H9 (cell line): ENCODE measurements at regions not wholly inside any gene's neighbourhood (a gene's known extent, or its start where the extent isn't known, plus 50 kb on each side); places are given as distances from the start of the nearest gene placed in this dataset.

Experiments
- DNase-seq: peaks from one replicate; pipeline ENCODE4 v3.0.0-alpha.2; 2017
- H2AFZ ChIP-seq: one replicate; pipeline ENCODE4 v1.6.1; 2013; ENCODE audit warnings: mild to moderate bottlenecking, low read length, control low read depth, moderate library complexity
- H2AK5ac ChIP-seq: 2 replicates; pipeline ENCODE4 v1.6.1; 2013; ENCODE audit warnings: low read length, control low read depth, mixed read lengths; ENCODE audit not compliant: insufficient read length
- H2BK120ac ChIP-seq: one replicate; pipeline ENCODE4 v1.6.1; 2013; ENCODE audit warnings: low read depth, mild to moderate bottlenecking, low read length, control low read depth, inconsistent platforms; ENCODE audit not compliant: poor library complexity, severe bottlenecking
- H2BK12ac ChIP-seq: 2 replicates; pipeline ENCODE4 v1.6.1; 2013; ENCODE audit warnings: low read length, control low read depth, mixed read lengths, low read depth; ENCODE audit not compliant: insufficient read length
- H2BK15ac ChIP-seq: 2 replicates; pipeline ENCODE4 v1.6.1; 2013; ENCODE audit warnings: low read depth, low read length, control low read depth
- H2BK20ac ChIP-seq: one replicate; pipeline ENCODE4 v1.6.1; 2013; ENCODE audit warnings: low read depth, mild to moderate bottlenecking, low read length, control low read depth, inconsistent platforms; ENCODE audit not compliant: poor library complexity, severe bottlenecking
- H2BK5ac ChIP-seq: 2 replicates; pipeline ENCODE4 v1.6.1; 2013; ENCODE audit warnings: low read length, control low read depth, mixed read lengths; ENCODE audit not compliant: insufficient read length
- H3K14ac ChIP-seq: 2 replicates; pipeline ENCODE4 v1.6.1; 2013; ENCODE audit warnings: low read length, control low read depth; ENCODE audit not compliant: insufficient read depth
- H3K18ac ChIP-seq: 2 replicates; pipeline ENCODE4 v1.6.1; 2013; ENCODE audit warnings: low read depth, mild to moderate bottlenecking, mixed read lengths, low read length, control low read depth; ENCODE audit not compliant: insufficient read length
- H3K23ac ChIP-seq: 2 replicates; pipeline ENCODE4 v1.6.1; 2013; ENCODE audit warnings: low read length, control low read depth, mixed read lengths, low read depth; ENCODE audit not compliant: insufficient read length
- H3K23me2 ChIP-seq: 2 replicates; pipeline ENCODE4 v1.6.1; 2013; ENCODE audit warnings: low read depth, mild to moderate bottlenecking, mixed read lengths, low read length, control low read depth; ENCODE audit not compliant: insufficient read length, poor library complexity, severe bottlenecking
- H3K27ac ChIP-seq: 2 replicates; pipeline ENCODE4 v1.5.1; 2013; ENCODE audit warnings: low read length, control low read depth, mixed read lengths, low read depth; ENCODE audit not compliant: insufficient read length
- H3K27me3 ChIP-seq: 2 replicates; pipeline ENCODE4 v1.6.1; 2013; ENCODE audit warnings: low read length, control low read depth, inconsistent platforms; ENCODE audit not compliant: insufficient read depth
- H3K4ac ChIP-seq: 2 replicates; pipeline ENCODE4 v1.6.1; 2013; ENCODE audit warnings: low read depth, mild to moderate bottlenecking, control low read depth, inconsistent platforms, low read length, moderate library complexity
- H3K4me1 ChIP-seq: 2 replicates; pipeline ENCODE4 v1.6.1; 2013; ENCODE audit warnings: low read length, control low read depth, inconsistent platforms; ENCODE audit not compliant: insufficient read depth
- H3K4me2 ChIP-seq: 2 replicates; pipeline ENCODE4 v1.6.1; 2013; ENCODE audit warnings: low read length, control low read depth, mixed read lengths; ENCODE audit not compliant: insufficient read length, insufficient read depth
- H3K56ac ChIP-seq: 2 replicates; pipeline ENCODE4 v1.6.1; 2013; ENCODE audit warnings: low read depth, mild to moderate bottlenecking, mixed read lengths, low read length, control low read depth; ENCODE audit not compliant: insufficient read length
- H3K79me1 ChIP-seq: 2 replicates; pipeline ENCODE4 v1.6.1; 2013; ENCODE audit warnings: low read depth, mild to moderate bottlenecking, moderate library complexity, low read length, control low read depth, inconsistent platforms; ENCODE audit not compliant: insufficient read depth, poor library complexity, severe bottlenecking
- H3K79me2 ChIP-seq: 2 replicates; pipeline ENCODE4 v1.6.1; 2013; ENCODE audit warnings: low read length, control low read depth, inconsistent platforms; ENCODE audit not compliant: insufficient read depth
- H3K9ac ChIP-seq: 2 replicates; pipeline ENCODE4 v1.6.1; 2013; ENCODE audit warnings: low read length, control low read depth, mixed read lengths; ENCODE audit not compliant: insufficient read length; ENCODE audit errors: extremely low read depth
- H3K9me3 ChIP-seq: one replicate; pipeline ENCODE4 v1.6.1; 2013; ENCODE audit warnings: low read depth, low read length, inconsistent platforms; ENCODE audit not compliant: control insufficient read depth
- H3T11ph ChIP-seq: one replicate; pipeline ENCODE4 v1.6.1; 2013; ENCODE audit warnings: mild to moderate bottlenecking, low read length, control low read depth, inconsistent platforms
- H4K20me1 ChIP-seq: one replicate; pipeline ENCODE4 v1.6.1; 2013; ENCODE audit not compliant: control insufficient read depth, insufficient read length, insufficient read depth
- H4K5ac ChIP-seq: 2 replicates; pipeline ENCODE4 v1.6.1; 2013; ENCODE audit warnings: low read depth, mild to moderate bottlenecking, mixed read lengths, low read length, control low read depth; ENCODE audit not compliant: insufficient read length
- H4K8ac ChIP-seq: replicated peaks from 2 replicates; pipeline ENCODE4 v1.6.1; 2013; ENCODE audit warnings: low read length, control low read depth, mixed read lengths, low read depth; ENCODE audit not compliant: insufficient read length
- H4K91ac ChIP-seq: 2 replicates; pipeline ENCODE4 v1.6.1; 2013; ENCODE audit warnings: low read depth, mild to moderate bottlenecking, moderate library complexity, mixed read lengths, low read length, control low read depth; ENCODE audit not compliant: insufficient read length
- H3K27ac Mint-ChIP-seq, 3 experiments: 2 replicates in 2 of 3; 3 replicates in 1 of 3; pipeline ENCODE4 v1.8.0; 2020 to 2021; ENCODE audit warnings: mixed read lengths in 3 of 3, mild to moderate bottlenecking in 1 of 3, moderate library complexity in 1 of 3
- H3K27me3 Mint-ChIP-seq: 2 replicates; pipeline ENCODE4 v1.8.0; 2021; ENCODE audit warnings: low read depth, mild to moderate bottlenecking, moderate library complexity, mixed read lengths
- H3K36me3 Mint-ChIP-seq, 3 experiments: 2 replicates in 2 of 3; 3 replicates in 1 of 3; pipeline ENCODE4 v1.8.0; 2020 to 2021; ENCODE audit warnings: low read depth in 3 of 3, mixed read lengths in 3 of 3; ENCODE audit not compliant: insufficient read depth in 1 of 3
- H3K4me1 Mint-ChIP-seq, 2 experiments: 2 replicates each; pipeline ENCODE4 v1.8.0; 2020; ENCODE audit warnings: mixed read lengths in 2 of 2
- H3K4me3 Mint-ChIP-seq, 2 experiments: 2 replicates in 1 of 2; 3 replicates in 1 of 2; pipeline ENCODE4 v1.8.0; 2020 to 2021; ENCODE audit warnings: mild to moderate bottlenecking in 2 of 2, mixed read lengths in 2 of 2, moderate library complexity in 1 of 2
- H3K9me3 Mint-ChIP-seq, 2 experiments: 2 replicates in 1 of 2; 3 replicates in 1 of 2; pipeline ENCODE4 v1.8.0; 2020; ENCODE audit warnings: mild to moderate bottlenecking in 2 of 2, mixed read lengths in 2 of 2, moderate library complexity in 1 of 2
- CTCF ChIP-seq: fragments of 200-600 bp; sonication (generic); conservative IDR thresholded peaks from 3 replicates; pipeline ENCODE4 v1.8.0; 2021; ENCODE audit warnings: antibody characterized with exemption, mild to moderate bottlenecking
- WGBS: extraction: QIAGEN DNeasy Blood & Tissue Kit; methylation state at CpG from one replicate; pipeline ENCODE4 v1.1.7; 2013; ENCODE audit warnings: missing lambda C conversion rate, low lambda C conversion rate, mixed read lengths; ENCODE audit not compliant: insufficient read length; ENCODE audit errors: extremely low coverage; 5-methylcytosine and 5-hydroxymethylcytosine counted together

GRCh38 chr2:12273111-12273510, 443.6 kb upstream of the TRIB2 start:
- Mint-ChIP-seq H3K4me3 (no peak overlapping the region), H3K4me1 (peaks cover 11% of the 10 kb centered on the region in 2 experiments), H3K27me3 (no peaks in the 10 kb centered on the region), H3K9me3 (peaks cover 0 to 2% of the 10 kb centered on the region in 2 experiments; a peak in 1 of 5 replicates), H3K27ac (no peak overlapping the region), H3K36me3 (no peaks in the 10 kb centered on the region; a peak in 1 of 7 replicates)
- H3K23ac ChIP-seq: no peak overlapping the region
- H3K18ac ChIP-seq: no peak overlapping the region
- H3K79me1 ChIP-seq: no peaks in the 10 kb centered on the region
- no peak for TF ChIP-seq CTCF
- no CpG with 5 or more reads among the region's 1 CpG for WGBS
- no peak overlapping the region for H2BK15ac ChIP-seq
- H3K4me2 ChIP-seq: no peak overlapping the region
- H3K9ac ChIP-seq: no peak overlapping the region
- no peaks in the 10 kb centered on the region for H3K27me3 ChIP-seq
- H3K4me1 ChIP-seq: peaks cover 7% of the 10 kb centered on the region; the same call in 1 of the 2 replicates
- H2BK20ac ChIP-seq: no peak overlapping the region
- H2BK12ac ChIP-seq: no peak overlapping the region
- DNase-seq: no peak
- no peaks in the 10 kb centered on the region for H3K79me2 ChIP-seq
- no peak overlapping the region for H2BK120ac ChIP-seq
- H4K91ac ChIP-seq: no peak overlapping the region
- H3K56ac ChIP-seq: no peak overlapping the region
- H3K14ac ChIP-seq: no peak overlapping the region
- H3T11ph ChIP-seq: no peak overlapping the region
- no peak overlapping the region for H2BK5ac ChIP-seq
- no peak overlapping the region for H2AK5ac ChIP-seq
- no peak overlapping the region for H3K27ac ChIP-seq
- H4K8ac ChIP-seq: no peak overlapping the region
- H3K9me3 ChIP-seq: no peaks in the 10 kb centered on the region
- H4K20me1 ChIP-seq: no peaks in the 10 kb centered on the region
- no peaks in the 10 kb centered on the region for H3K23me2 ChIP-seq
- no peak overlapping the region for H4K5ac ChIP-seq
- H2AFZ ChIP-seq: no peak overlapping the region
- H3K4ac ChIP-seq: no peak overlapping the region
